ENCODE measurements at regions not wholly inside any gene's neighbourhood (a gene's known extent, or its start where the extent isn't known, plus 50 kb on each side); places are given as distances from the start of the nearest gene placed in this dataset.
A peak's percentile ranks its signal among the peaks of the same experiment; 100 is the strongest.
"Not testable (repeated sequence)": the region's sequence is repeated elsewhere in the genome, so short reads cannot be mapped to it uniquely, and the experiment has no call there.

- not testable (repeated sequence) for DNase-seq
Measured at GRCh38 chr12:14215949-14216348, 149.5 kb upstream of the ATF7IP start.

- no peak for DNase-seq
Measured at GRCh38 chr12:14216405-14217294, 148.8 kb upstream of the ATF7IP start.

- DNase-seq: no peak
Measured at GRCh38 chr12:14219156-14219555, 146.3 kb upstream of the ATF7IP start.

GRCh38 chr12:14219670-14220069 lies 145.8 kb upstream of the ATF7IP start:
- not testable (repeated sequence) for DNase-seq

- no peak for DNase-seq
Measured at GRCh38 chr12:14225064-14225463, 140.4 kb upstream of the ATF7IP start.

GRCh38 chr12:14235176-14235575 lies 130.3 kb upstream of the ATF7IP start:
- DNase-seq: not testable (repeated sequence)

GRCh38 chr12:14236641-14237040 lies 128.8 kb upstream of the ATF7IP start:
- not testable (repeated sequence) for DNase-seq

- DNase-seq: no peak
Measured at GRCh38 chr12:14238221-14238792, 127.2 kb upstream of the ATF7IP start.

- DNase-seq: no peak
Measured at GRCh38 chr12:14239350-14239934, 126.0 kb upstream of the ATF7IP start.

- no peak for DNase-seq
Measured at GRCh38 chr12:14239935-14240872, 125.3 kb upstream of the ATF7IP start.

GRCh38 chr12:14240873-14241220 lies 124.6 kb upstream of the ATF7IP start:
- DNase-seq: no peak

GRCh38 chr12:14242825-14243224 lies 122.7 kb upstream of the ATF7IP start:
- DNase-seq: not testable (repeated sequence)

- DNase-seq: no peak
Measured at GRCh38 chr12:14243941-14244340, 121.5 kb upstream of the ATF7IP start.

- DNase-seq: no peak
Measured at GRCh38 chr12:14244876-14245669, 120.4 kb upstream of the ATF7IP start.

GRCh38 chr12:14247166-14247565 lies 118.3 kb upstream of the ATF7IP start:
- no peak for DNase-seq

- no peak for DNase-seq
Measured at GRCh38 chr12:14249368-14249767, 116.1 kb upstream of the ATF7IP start.

GRCh38 chr12:14252697-14253096 lies 112.8 kb upstream of the ATF7IP start:
- no peak for DNase-seq

- no peak for DNase-seq
Measured at GRCh38 chr12:14253496-14253895, 112.0 kb upstream of the ATF7IP start.

GRCh38 chr12:14254781-14255180 lies 110.7 kb upstream of the ATF7IP start:
- no peak for DNase-seq

GRCh38 chr12:14256121-14256520 lies 109.4 kb upstream of the ATF7IP start:
- no peak for DNase-seq

- peak; percentile 73 for DNase-seq
Measured at GRCh38 chr12:14256555-14257169, 108.8 kb upstream of the ATF7IP start.

- DNase-seq: no peak
Measured at GRCh38 chr12:14257303-14257733, 108.2 kb upstream of the ATF7IP start.

Measured in stimulated activated CD4-positive, alpha-beta T cell treated with anti-CD3 and anti-CD28 coated beads, Interleukin-4, amount 100 ng/mL, for 1 hour (primary cell).